ENCODE measurements at regions not wholly inside any gene's neighbourhood (a gene's known extent, or its start where the extent isn't known, plus 50 kb on each side); places are given as distances from the start of the nearest gene placed in this dataset.

DNA sequence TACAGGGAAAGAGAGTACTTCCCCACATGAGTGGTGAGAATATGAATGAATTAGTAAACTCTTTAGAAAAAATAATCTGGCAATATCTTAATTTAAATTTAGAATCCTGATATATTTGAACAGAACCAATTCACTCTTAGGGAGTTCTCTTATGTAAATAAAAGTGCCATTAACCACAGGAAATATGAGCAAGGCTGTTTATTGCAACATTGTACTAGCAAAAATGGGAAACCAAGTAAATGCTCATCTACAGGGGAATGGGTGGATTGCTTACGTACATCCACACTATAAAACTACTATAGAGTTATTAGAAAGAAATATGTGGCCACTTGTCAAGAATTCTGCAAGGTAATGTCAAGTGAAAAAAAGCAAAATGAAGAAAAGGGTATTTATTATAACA is 274.5 kb downstream of the TLE1 start (continued):
- TF ChIP-seq RFX5 (IDR thresholded peaks at IDR 0.05; ENCODE audit: borderline replicate concordance, low read depth, low read length) (no peak), EGR1 (IDR thresholded peaks at IDR 0.05; ENCODE audit: borderline replicate concordance, low read depth, low read length) (no peak), SP4 (IDR thresholded peaks at IDR 0.05; ENCODE audit: low read length) (no peak), KDM1A (IDR thresholded peaks at IDR 0.05; ENCODE audit: borderline replicate concordance, low read length) (no peak), ZNF274 (IDR thresholded peaks at IDR 0.05; ENCODE audit: borderline replicate concordance, extremely low read depth, low read length) (no peak)
